HEK293 (cell line): ENCODE measurements at regions not wholly inside any gene's neighbourhood (a gene's known extent, or its start where the extent isn't known, plus 50 kb on each side); places are given as distances from the start of the nearest gene placed in this dataset.
A peak's percentile ranks its signal among the peaks of the same experiment; 100 is the strongest.

ENCODE experiments used
- CTCF ChIA-PET: fragments of 350-600 bp; formaldehyde crosslinking; extraction: SDS; loops from one replicate; lab custom pipeline; 2021; ENCODE audit warnings: antibody characterized with exemption; lab: Yijun Ruan, JAX
- POLR2A ChIA-PET: fragments of 300-600 bp; formaldehyde crosslinking; extraction: SDS; loops from one replicate; lab custom pipeline; 2020; ENCODE audit warnings: antibody characterized with exemption, inconsistent platforms; lab: Yijun Ruan, JAX
- H3K27ac ChIP-seq: fragments of 200-500 bp; sonication (Bioruptor generic); 2 replicates; pipeline ENCODE4 v1.5.1; 2014; ENCODE audit warnings: low read depth, low read length, control low read depth, inconsistent platforms; ENCODE audit errors: extremely low read depth
- H3K36me3 ChIP-seq, 2 experiments: fragments of 200-500 bp in 1 of 2; sonication (Bioruptor generic) in 1 of 2; 1 replicate in 1 of 2; 2 replicates in 1 of 2; pipeline ENCODE4 v1.5.1; 2014 to 2017; ENCODE audit warnings: inconsistent platforms in 2 of 2, low read length in 2 of 2; ENCODE audit not compliant: control insufficient read depth in 2 of 2, insufficient read depth in 1 of 2
- H3K4me1 ChIP-seq: fragments of 200-500 bp; sonication (Bioruptor generic); 2 replicates; pipeline ENCODE4 v1.5.1; 2014; ENCODE audit warnings: mild to moderate bottlenecking, low read length, inconsistent platforms; ENCODE audit not compliant: control insufficient read depth, insufficient read depth
- H3K4me3 ChIP-seq: 2 replicates; pipeline ENCODE4 v1.5.1; 2011; ENCODE audit warnings: low read depth, mild to moderate bottlenecking, control low read depth, low read length, moderate library complexity
- H3K9me3 ChIP-seq: fragments of 200-500 bp; sonication (Bioruptor generic); 2 replicates; pipeline ENCODE4 v1.5.1; 2014; ENCODE audit warnings: low read depth, low read length, inconsistent platforms; ENCODE audit not compliant: control insufficient read depth, insufficient read depth
- GFI1B ChIP-seq: fragments of 450-650 bp; formaldehyde crosslinking; IDR thresholded peaks from 2 replicates; pipeline ENCODE4 v1.5.1; 2016; ENCODE audit warnings: missing biosample characterization, missing genetic modification characterization
- GLI2 ChIP-seq: fragments of 450-650 bp; formaldehyde crosslinking; IDR thresholded peaks from 2 replicates; pipeline ENCODE4; 2017; ENCODE audit warnings: missing biosample characterization, missing genetic modification characterization, low read depth, borderline replicate concordance
- MZF1 ChIP-seq: fragments of 450-650 bp; formaldehyde crosslinking; IDR thresholded peaks from 2 replicates; pipeline ENCODE4 v1.5.1; 2017; ENCODE audit warnings: missing biosample characterization, missing genetic modification characterization, borderline replicate concordance
- OSR2 ChIP-seq: fragments of 450-650 bp; formaldehyde crosslinking; IDR thresholded peaks from 2 replicates; pipeline ENCODE4 v1.5.1; 2016; ENCODE audit warnings: missing biosample characterization, missing genetic modification characterization
- ZNF133 ChIP-seq: fragments of 450-650 bp; formaldehyde crosslinking; IDR thresholded peaks from 2 replicates; pipeline ENCODE4 v1.5.1; 2016; ENCODE audit warnings: missing biosample characterization, missing genetic modification characterization
- ZNF16 ChIP-seq: fragments of 450-650 bp; formaldehyde crosslinking; IDR thresholded peaks from 2 replicates; pipeline ENCODE4 v1.5.1; 2016; ENCODE audit warnings: low read depth, missing biosample characterization, missing genetic modification characterization
- ZNF2 ChIP-seq: fragments of 450-650 bp; formaldehyde crosslinking; IDR thresholded peaks from 2 replicates; pipeline ENCODE4 v1.5.1; 2016; ENCODE audit warnings: missing biosample characterization, missing genetic modification characterization
- ZNF292 ChIP-seq: fragments of 450-650 bp; formaldehyde crosslinking; IDR thresholded peaks from 2 replicates; pipeline ENCODE4 v1.5.1; 2016; ENCODE audit warnings: low read depth, missing biosample characterization, missing genetic modification characterization, borderline replicate concordance
- ZNF341 ChIP-seq: fragments of 450-650 bp; formaldehyde crosslinking; IDR thresholded peaks from 2 replicates; pipeline ENCODE4; 2016; ENCODE audit warnings: low read depth, missing biosample characterization, missing genetic modification characterization
- ZNF416 ChIP-seq: fragments of 450-650 bp; formaldehyde crosslinking; IDR thresholded peaks from 2 replicates; pipeline ENCODE4 v1.5.1; 2016; ENCODE audit warnings: missing biosample characterization, missing genetic modification characterization
- ZNF544 ChIP-seq: fragments of 450-650 bp; formaldehyde crosslinking; IDR thresholded peaks from 2 replicates; pipeline ENCODE4 v1.5.0; 2017; ENCODE audit warnings: missing biosample characterization, missing genetic modification characterization
- ZNF548 ChIP-seq: fragments of 450-650 bp; formaldehyde crosslinking; IDR thresholded peaks from 2 replicates; pipeline ENCODE4 v1.5.1; 2016; ENCODE audit warnings: missing biosample characterization, missing genetic modification characterization
- ZNF558 ChIP-seq: fragments of 450-650 bp; formaldehyde crosslinking; IDR thresholded peaks from 2 replicates; pipeline ENCODE4 v1.5.1; 2016; ENCODE audit warnings: missing biosample characterization, missing genetic modification characterization
- ZNF654 ChIP-seq: fragments of 450-650 bp; formaldehyde crosslinking; IDR thresholded peaks from 2 replicates; pipeline ENCODE4 v1.5.1; 2016; ENCODE audit warnings: low read depth, missing biosample characterization, missing genetic modification characterization
- ZSCAN23 ChIP-seq: fragments of 450-650 bp; formaldehyde crosslinking; IDR thresholded peaks from 2 replicates; pipeline ENCODE4 v1.5.1; 2016; ENCODE audit warnings: missing biosample characterization, missing genetic modification characterization
- TF ChIP-seq, protein P1 (sequence below): fragments of 450-650 bp; formaldehyde crosslinking; IDR thresholded peaks from 2 replicates; pipeline ENCODE4 v1.5.1; 2017; ENCODE audit warnings: missing biosample characterization, missing genetic modification characterization
- TF ChIP-seq, protein P2 (sequence below): fragments of 450-650 bp; formaldehyde crosslinking; IDR thresholded peaks from 2 replicates; pipeline ENCODE4 v1.5.1; 2016; ENCODE audit warnings: missing biosample characterization, missing genetic modification characterization
- TF ChIP-seq, protein P3 (sequence below): fragments of 450-650 bp; formaldehyde crosslinking; IDR thresholded peaks from 2 replicates; pipeline ENCODE4 v1.5.1; 2017; ENCODE audit warnings: missing biosample characterization, missing genetic modification characterization
- TF ChIP-seq, protein P4 (sequence below): fragments of 450-650 bp; formaldehyde crosslinking; IDR thresholded peaks from 2 replicates; pipeline ENCODE4 v1.5.1; 2016; ENCODE audit warnings: missing biosample characterization, missing genetic modification characterization, low read depth

DNA sequence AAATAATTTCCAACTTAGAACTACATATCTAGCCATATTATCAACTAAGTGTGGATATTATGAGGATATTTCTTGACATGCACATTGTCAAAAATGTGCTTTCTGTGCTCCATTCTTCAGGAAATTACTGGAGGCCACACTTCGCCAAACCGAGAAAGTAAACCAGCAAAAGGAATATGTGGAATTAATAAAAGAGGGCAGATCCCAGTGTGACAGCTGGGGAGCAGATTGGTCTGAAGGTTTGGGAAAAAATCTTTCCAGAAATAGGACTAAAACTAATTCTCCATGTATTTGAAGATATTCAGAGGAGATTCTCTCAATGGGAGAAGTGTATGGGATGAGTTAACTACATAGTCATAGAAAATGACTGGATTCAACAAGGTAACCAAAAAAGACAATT lies 546.9 kb upstream of the API5 start (continued):
- TF ChIP-seq, protein P1, sequence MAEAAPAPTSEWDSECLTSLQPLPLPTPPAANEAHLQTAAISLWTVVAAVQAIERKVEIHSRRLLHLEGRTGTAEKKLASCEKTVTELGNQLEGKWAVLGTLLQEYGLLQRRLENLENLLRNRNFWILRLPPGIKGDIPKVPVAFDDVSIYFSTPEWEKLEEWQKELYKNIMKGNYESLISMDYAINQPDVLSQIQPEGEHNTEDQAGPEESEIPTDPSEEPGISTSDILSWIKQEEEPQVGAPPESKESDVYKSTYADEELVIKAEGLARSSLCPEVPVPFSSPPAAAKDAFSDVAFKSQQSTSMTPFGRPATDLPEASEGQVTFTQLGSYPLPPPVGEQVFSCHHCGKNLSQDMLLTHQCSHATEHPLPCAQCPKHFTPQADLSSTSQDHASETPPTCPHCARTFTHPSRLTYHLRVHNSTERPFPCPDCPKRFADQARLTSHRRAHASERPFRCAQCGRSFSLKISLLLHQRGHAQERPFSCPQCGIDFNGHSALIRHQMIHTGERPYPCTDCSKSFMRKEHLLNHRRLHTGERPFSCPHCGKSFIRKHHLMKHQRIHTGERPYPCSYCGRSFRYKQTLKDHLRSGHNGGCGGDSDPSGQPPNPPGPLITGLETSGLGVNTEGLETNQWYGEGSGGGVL (tag by site-specific recombination): no peak
- TF ChIP-seq ZNF341 (tag by site-specific recombination) (no peak), ZNF133 (tag by site-specific recombination) (no peak), ZNF558 (tag by site-specific recombination) (no peak), ZNF544 (tag by site-specific recombination) (no peak), OSR2 (tag by site-specific recombination) (no peak)
- TF ChIP-seq, protein P2, sequence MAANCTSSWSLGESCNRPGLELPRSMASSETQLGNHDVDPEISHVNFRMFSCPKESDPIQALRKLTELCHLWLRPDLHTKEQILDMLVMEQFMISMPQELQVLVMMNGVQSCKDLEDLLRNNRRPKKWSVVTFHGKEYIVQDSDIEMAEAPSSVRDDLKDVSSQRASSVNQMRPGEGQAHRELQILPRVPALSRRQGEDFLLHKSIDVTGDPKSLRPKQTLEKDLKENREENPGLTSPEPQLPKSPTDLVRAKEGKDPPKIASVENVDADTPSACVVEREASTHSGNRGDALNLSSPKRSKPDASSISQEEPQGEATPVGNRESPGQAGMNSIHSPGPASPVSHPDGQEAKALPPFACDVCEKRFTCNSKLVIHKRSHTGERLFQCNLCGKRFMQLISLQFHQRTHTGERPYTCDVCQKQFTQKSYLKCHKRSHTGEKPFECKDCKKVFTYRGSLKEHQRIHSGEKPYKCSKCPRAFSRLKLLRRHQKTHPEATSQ (tag by site-specific recombination): no peak

DNA sequence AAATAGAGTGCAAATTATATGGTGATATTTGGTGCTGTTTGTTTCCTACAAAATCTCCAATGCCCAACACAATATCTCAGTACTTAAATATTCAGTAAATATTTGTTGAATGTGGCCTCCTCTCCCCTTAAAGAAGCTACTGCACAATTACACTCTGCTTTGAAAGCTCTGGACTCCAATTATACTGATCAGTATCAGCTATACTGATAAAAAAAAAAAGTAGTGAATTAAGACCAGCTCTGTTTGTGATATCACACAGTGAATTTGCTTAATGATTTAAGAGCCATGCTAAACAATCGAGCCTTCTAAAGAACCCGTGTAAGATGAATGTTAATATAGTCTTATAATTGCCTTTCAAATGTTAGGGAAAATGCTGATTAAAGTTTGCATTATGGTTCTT lies 543.2 kb upstream of the API5 start:
- H3K4me1 ChIP-seq: no peaks in the 10 kb centered on the region
- H3K4me3 ChIP-seq: no peak overlapping the region
- no peaks in the 10 kb centered on the region for H3K36me3 ChIP-seq
- H3K27ac ChIP-seq: no peak overlapping the region
- ChIA-PET POLR2A (no interaction called here), CTCF (interaction anchor here (1.6 to 2.5 kb wide), 2 partner anchors 510 to 514 kb away, joined by 10 to 14 read pairs; no protein-coding TSS in a partner anchor)
- H3K9me3 ChIP-seq: no peaks in the 10 kb centered on the region
- TF ChIP-seq ZNF416 (tag by site-specific recombination) (no peak), ZNF16 (no peak), ZNF548 (tag by site-specific recombination) (no peak), ZNF292 (no peak), OSR2 (tag by site-specific recombination) (no peak), ZSCAN23 (no peak), GFI1B (tag by site-specific recombination) (no peak), ZNF2 (tag by site-specific recombination) (no peak), GLI2 (tag by site-specific recombination) (no peak)
- TF ChIP-seq, protein P3, sequence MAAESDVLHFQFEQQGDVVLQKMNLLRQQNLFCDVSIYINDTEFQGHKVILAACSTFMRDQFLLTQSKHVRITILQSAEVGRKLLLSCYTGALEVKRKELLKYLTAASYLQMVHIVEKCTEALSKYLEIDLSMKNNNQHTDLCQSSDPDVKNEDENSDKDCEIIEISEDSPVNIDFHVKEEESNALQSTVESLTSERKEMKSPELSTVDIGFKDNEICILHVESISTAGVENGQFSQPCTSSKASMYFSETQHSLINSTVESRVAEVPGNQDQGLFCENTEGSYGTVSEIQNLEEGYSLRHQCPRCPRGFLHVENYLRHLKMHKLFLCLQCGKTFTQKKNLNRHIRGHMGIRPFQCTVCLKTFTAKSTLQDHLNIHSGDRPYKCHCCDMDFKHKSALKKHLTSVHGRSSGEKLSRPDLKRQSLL (tag by site-specific recombination): no peak
- TF ChIP-seq, protein P4, sequence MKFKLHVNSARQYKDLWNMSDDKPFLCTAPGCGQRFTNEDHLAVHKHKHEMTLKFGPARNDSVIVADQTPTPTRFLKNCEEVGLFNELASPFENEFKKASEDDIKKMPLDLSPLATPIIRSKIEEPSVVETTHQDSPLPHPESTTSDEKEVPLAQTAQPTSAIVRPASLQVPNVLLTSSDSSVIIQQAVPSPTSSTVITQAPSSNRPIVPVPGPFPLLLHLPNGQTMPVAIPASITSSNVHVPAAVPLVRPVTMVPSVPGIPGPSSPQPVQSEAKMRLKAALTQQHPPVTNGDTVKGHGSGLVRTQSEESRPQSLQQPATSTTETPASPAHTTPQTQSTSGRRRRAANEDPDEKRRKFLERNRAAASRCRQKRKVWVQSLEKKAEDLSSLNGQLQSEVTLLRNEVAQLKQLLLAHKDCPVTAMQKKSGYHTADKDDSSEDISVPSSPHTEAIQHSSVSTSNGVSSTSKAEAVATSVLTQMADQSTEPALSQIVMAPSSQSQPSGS: no peak

DNA sequence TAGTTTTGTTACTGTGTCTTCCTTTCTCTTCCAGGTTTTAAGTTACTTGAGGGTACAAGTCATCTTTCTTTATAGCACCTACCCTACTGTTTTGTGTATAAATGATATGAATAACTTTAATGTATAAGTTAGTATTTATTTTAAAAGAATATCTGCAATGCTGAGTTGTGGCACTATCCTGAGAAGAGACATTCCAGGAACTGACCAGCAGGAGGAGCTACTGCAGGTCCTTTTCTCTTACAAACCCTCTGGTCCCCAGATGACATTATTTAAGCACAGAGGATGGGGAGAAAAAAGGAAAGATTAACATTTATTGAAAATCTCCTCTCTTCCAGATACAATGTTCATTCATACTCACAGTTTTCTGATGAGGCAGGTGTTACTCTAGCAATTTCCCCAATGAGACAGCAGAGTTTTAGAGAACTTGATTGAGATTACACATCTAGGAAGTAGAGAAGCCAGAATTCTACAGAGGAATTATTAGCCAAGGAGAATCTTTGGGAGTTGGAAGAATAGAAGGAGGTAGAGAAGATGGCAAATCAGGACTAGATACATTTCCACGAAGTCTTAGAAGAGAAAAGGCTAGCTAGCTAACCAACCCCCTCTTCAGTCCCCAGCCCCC lies 541.2 kb upstream of the API5 start:
- Histone ChIP-seq H3K9me3 (no peaks in the 10 kb centered on the region), H3K27ac (no peak overlapping the region), H3K4me3 (no peak overlapping the region), H3K36me3 (no peaks in the 10 kb centered on the region), H3K4me1 (no peaks in the 10 kb centered on the region)
- POLR2A ChIA-PET: no interaction called here
- peak; percentile 6; the same call in 1 of the 2 replicates for TF ChIP-seq ZNF654
- TF ChIP-seq MZF1: no peak
- CTCF ChIA-PET: interaction anchor here (0.5 to 1.3 kb wide), 8 partner anchors 11 to 513 kb away, joined by 3 to 18 read pairs (median 3); no protein-coding TSS in a partner anchor
